Hepatocyte (in vitro differentiated cells): ENCODE measurements at regions not wholly inside any gene's neighbourhood (a gene's known extent, or its start where the extent isn't known, plus 50 kb on each side); places are given as distances from the start of the nearest gene placed in this dataset.

Experiments
- DNase-seq: peaks from one replicate; pipeline ENCODE4 v3.0.0-alpha.2; 2016; ENCODE audit warnings: low spot score
- H2AFZ ChIP-seq: fragments of 200-600 bp; sonication (generic); 2 replicates; pipeline ENCODE4 v1.6.0; 2016; ENCODE audit warnings: antibody characterized with exemption, mild to moderate bottlenecking
- H3K27ac ChIP-seq: fragments of 200-600 bp; sonication (generic); 2 replicates; pipeline ENCODE4 v1.5.1; 2016; ENCODE audit warnings: mild to moderate bottlenecking
- H3K27me3 ChIP-seq: fragments of 200-600 bp; sonication (generic); 2 replicates; pipeline ENCODE4 v1.6.1; 2016
- H3K36me3 ChIP-seq: fragments of 200-600 bp; sonication (generic); replicated peaks from 2 replicates; pipeline ENCODE4 v1.5.1; 2016; ENCODE audit warnings: low read depth; ENCODE audit not compliant: insufficient read depth
- H3K4me1 ChIP-seq: fragments of 200-600 bp; sonication (generic); 2 replicates; pipeline ENCODE4 v1.5.1; 2016; ENCODE audit warnings: mild to moderate bottlenecking, moderate library complexity; ENCODE audit not compliant: insufficient read depth
- H3K4me2 ChIP-seq: fragments of 200-600 bp; sonication (generic); 2 replicates; pipeline ENCODE4 v1.6.0; 2016
- H3K4me3 ChIP-seq: fragments of 200-600 bp; sonication (generic); 2 replicates; pipeline ENCODE4 v1.5.1; 2016; ENCODE audit warnings: mild to moderate bottlenecking
- H3K79me2 ChIP-seq: fragments of 200-600 bp; sonication (generic); 2 replicates; pipeline ENCODE4 v1.6.0; 2017; ENCODE audit warnings: mild to moderate bottlenecking
- H3K9me2 ChIP-seq: fragments of 200-600 bp; sonication (generic); replicated peaks from 2 replicates; pipeline ENCODE4 v1.6.0; 2017; ENCODE audit warnings: mild to moderate bottlenecking; ENCODE audit not compliant: insufficient read depth
- H3K9me3 ChIP-seq: fragments of 200-600 bp; sonication (generic); 2 replicates; pipeline ENCODE4 v1.5.1; 2016; ENCODE audit warnings: low read depth, mild to moderate bottlenecking
- H4K20me1 ChIP-seq: fragments of 200-600 bp; sonication (generic); 2 replicates; pipeline ENCODE4 v1.6.0; 2016; ENCODE audit warnings: mild to moderate bottlenecking; ENCODE audit not compliant: insufficient read depth, poor library complexity, severe bottlenecking
- CTCF ChIP-seq: fragments of 200-600 bp; sonication (generic); IDR thresholded peaks from 2 replicates; pipeline ENCODE4 v1.5.1; 2016; ENCODE audit warnings: antibody characterized with exemption, mild to moderate bottlenecking; ENCODE audit not compliant: poor library complexity
- EZH2 ChIP-seq: fragments of 200-600 bp; sonication (generic); IDR thresholded peaks from 2 replicates; pipeline ENCODE4 v1.6.1; 2016; ENCODE audit warnings: antibody characterized with exemption, mild to moderate bottlenecking, borderline replicate concordance
- EZH2phosphoT487 ChIP-seq: fragments of 200-600 bp; sonication (generic); IDR thresholded peaks from one replicate; pipeline ENCODE4 v1.6.1; 2018; ENCODE audit warnings: antibody characterized with exemption, mild to moderate bottlenecking, low read depth, moderate library complexity; ENCODE audit not compliant: unreplicated experiment, severe bottlenecking
- WGBS: methylation state at CpG from one replicate; pipeline ENCODE4 v1.1.6; 2016; ENCODE audit warnings: low lambda C conversion rate; ENCODE audit errors: missing lambda C conversion rate; 5-methylcytosine and 5-hydroxymethylcytosine counted together

- TF ChIP-seq EZH2phosphoT487: no peak
- TF ChIP-seq EZH2: no peak
- TF ChIP-seq CTCF: no peak
- peak; percentile 11 for DNase-seq
- Histone ChIP-seq H3K36me3 (no peaks in the 10 kb centered on the region), H3K27ac (no peak overlapping the region), H3K4me3 (no peak overlapping the region), H3K79me2 (no peaks in the 10 kb centered on the region), H3K4me1 (peaks cover 9% of the 10 kb centered on the region), H3K9me2 (no peaks in the 10 kb centered on the region), H4K20me1 (no peaks in the 10 kb centered on the region), H3K27me3 (no peaks in the 10 kb centered on the region), H3K9me3 (no peaks in the 10 kb centered on the region), H2AFZ (no peak overlapping the region), H3K4me2 (no peak overlapping the region)
Observed at GRCh38 chr2:163455815-163456214, 280.0 kb downstream of the FIGN start.

GRCh38 chr2:163453920-163454319 is 281.9 kb downstream of the FIGN start:
- no peak for DNase-seq
- Histone ChIP-seq H3K27ac (no peak overlapping the region), H3K79me2 (no peaks in the 10 kb centered on the region), H4K20me1 (no peaks in the 10 kb centered on the region), H3K27me3 (no peaks in the 10 kb centered on the region), H3K4me2 (no peak overlapping the region), H3K9me2 (no peaks in the 10 kb centered on the region), H3K4me1 (peaks cover 9% of the 10 kb centered on the region), H3K9me3 (no peaks in the 10 kb centered on the region), H3K36me3 (no peaks in the 10 kb centered on the region), H2AFZ (no peak overlapping the region), H3K4me3 (no peak overlapping the region)
- TF ChIP-seq EZH2phosphoT487 (no peak), EZH2 (no peak), CTCF (no peak)
- WGBS: 67% methylated on average over 2 of the region's 2 CpGs

GRCh38 chr2:163441603-163442002 is 294.2 kb downstream of the FIGN start:
- H3K36me3 ChIP-seq: no peaks in the 10 kb centered on the region
- DNase-seq: no peak
- H3K4me3 ChIP-seq: no peak overlapping the region
- no peaks in the 10 kb centered on the region for H3K9me3 ChIP-seq
- H2AFZ ChIP-seq: no peak overlapping the region
- no peaks in the 10 kb centered on the region for H3K9me2 ChIP-seq
- TF ChIP-seq CTCF (no peak), EZH2 (no peak), EZH2phosphoT487 (no peak)
- H3K27ac ChIP-seq: no peak overlapping the region
- no peaks in the 10 kb centered on the region for H4K20me1 ChIP-seq
- no peaks in the 10 kb centered on the region for H3K79me2 ChIP-seq
- no peaks in the 10 kb centered on the region for H3K4me1 ChIP-seq
- no peak overlapping the region for H3K4me2 ChIP-seq
- no peaks in the 10 kb centered on the region for H3K27me3 ChIP-seq

GRCh38 chr2:163436963-163437362 is 298.8 kb downstream of the FIGN start:
- H3K9me3 ChIP-seq: no peaks in the 10 kb centered on the region
- H3K4me2 ChIP-seq: no peak overlapping the region
- H3K4me3 ChIP-seq: no peak overlapping the region
- H3K79me2 ChIP-seq: no peaks in the 10 kb centered on the region
- no peaks in the 10 kb centered on the region for H3K4me1 ChIP-seq
- 72% methylated on average over 3 of the region's 3 CpGs for WGBS
- no peak overlapping the region for H2AFZ ChIP-seq
- no peaks in the 10 kb centered on the region for H3K27me3 ChIP-seq
- no peak overlapping the region for H3K27ac ChIP-seq
- no peaks in the 10 kb centered on the region for H4K20me1 ChIP-seq
- TF ChIP-seq EZH2phosphoT487: no peak
- TF ChIP-seq EZH2: no peak
- no peak for TF ChIP-seq CTCF
- no peaks in the 10 kb centered on the region for H3K36me3 ChIP-seq
- no peak for DNase-seq
- no peaks in the 10 kb centered on the region for H3K9me2 ChIP-seq
